LoVo (cell line): ENCODE measurements at regions not wholly inside any gene's neighbourhood (a gene's known extent, or its start where the extent isn't known, plus 50 kb on each side); places are given as distances from the start of the nearest gene placed in this dataset.
"Not testable (repeated sequence)": the region's sequence is repeated elsewhere in the genome, so short reads cannot be mapped to it uniquely, and the experiment has no call there.

ENCODE experiments used
- DNase-seq: peaks from one replicate; pipeline ENCODE4 v3.0.0-alpha.2; 2016; ENCODE audit warnings: low spot score

DNA sequence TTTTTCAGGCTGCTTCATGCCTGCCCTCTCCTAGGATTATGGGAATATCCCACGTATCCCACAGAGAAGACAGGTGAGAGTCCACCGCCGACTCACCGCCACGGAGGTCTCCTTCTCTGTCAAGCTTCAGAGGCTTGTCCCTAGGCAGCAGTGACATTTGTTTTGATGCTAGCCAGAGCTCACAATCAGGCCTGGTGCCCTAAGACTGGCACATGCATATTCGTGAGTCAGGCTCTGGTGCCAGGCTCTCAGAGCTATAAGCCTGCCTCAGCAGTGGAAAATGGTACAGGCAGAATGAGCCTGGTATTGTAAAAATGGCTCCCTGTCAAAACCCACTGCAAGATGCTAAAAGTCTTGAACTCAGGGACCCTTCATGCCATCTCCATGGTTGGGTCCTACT, 65.5 kb downstream of the RBMY1A1 start:
- DNase-seq, result no peak

DNA sequence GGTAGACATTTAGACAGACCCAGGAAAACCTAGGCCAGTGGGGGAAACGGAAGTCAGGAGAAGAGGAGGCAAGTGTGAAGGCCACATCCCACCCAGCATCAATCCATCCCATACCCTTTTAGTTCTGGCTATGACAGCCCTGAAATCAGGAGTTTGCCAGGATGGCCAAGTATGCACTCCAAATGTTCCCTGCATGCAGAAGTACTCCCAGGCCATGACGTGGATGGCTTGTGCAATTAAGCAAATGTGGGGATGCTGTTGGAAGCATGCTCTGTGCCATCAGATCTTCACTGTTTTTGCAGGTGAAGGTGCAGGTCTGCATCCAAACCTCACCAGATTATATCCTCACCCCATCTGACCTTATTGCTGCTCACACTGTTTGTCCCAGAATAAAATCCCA, 66.8 kb downstream of the RBMY1A1 start:
- no peak for DNase-seq

DNA sequence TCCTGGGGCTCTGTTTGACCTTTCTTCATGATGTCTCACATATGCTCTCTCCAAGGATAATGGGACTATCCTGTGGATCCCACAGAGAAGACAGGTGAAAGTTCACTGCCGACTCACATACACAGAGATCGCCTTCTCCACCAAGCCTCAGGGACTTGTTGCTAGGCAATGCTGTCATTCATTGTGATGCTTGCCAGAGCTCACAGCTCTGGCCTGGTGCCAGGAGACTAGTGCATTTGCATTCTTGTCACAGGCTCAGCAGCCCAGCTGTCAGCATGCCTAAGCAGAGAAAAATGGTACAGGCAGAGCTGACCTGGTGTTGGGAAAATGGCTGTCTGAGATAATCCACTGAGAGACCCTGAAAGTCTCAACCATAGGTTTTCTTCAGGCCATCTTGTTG, 67.9 kb downstream of the RBMY1A1 start:
- peak; percentile 7 for DNase-seq

DNA sequence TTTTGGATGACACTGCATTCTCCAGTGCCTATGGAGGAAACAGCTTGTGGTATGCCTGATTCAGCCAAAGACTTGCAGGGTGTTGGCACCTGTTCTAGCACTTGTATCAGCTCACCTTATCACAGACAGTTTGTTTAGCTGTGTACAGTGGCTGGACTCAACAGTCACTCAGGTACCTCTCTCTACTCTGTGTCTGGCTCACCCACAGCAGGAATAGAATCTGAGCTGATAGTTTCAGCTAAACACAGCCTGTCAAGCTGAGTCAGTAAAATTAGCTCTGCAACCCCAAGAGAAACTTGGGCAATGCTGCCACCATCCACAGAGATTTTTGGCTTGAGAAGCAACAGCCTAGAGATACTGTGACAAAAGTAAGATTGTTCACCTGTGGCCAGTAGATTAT, 101.5 kb downstream of the RBMY1A1 start:
- no peak for DNase-seq

DNA sequence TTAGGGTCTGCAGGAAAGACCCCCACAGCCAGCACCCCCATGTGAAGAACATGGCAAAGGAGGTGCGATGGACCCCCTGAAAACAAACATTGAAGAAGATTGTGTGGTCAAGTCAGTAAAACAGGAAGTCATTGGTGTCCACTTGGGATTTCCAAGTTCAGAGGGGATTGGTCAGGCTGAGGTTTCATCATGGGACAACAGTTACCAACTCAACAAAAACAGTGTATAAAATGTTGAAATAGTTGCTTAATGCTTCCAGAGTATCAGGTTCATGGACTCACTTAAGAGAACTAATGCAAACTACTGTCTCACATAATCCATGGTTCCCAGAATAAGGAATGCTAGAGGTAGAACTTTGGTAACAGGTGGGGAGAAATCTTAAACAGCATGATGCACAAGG, 115.8 kb downstream of the RBMY1A1 start:
- DNase-seq, result no peak

DNA sequence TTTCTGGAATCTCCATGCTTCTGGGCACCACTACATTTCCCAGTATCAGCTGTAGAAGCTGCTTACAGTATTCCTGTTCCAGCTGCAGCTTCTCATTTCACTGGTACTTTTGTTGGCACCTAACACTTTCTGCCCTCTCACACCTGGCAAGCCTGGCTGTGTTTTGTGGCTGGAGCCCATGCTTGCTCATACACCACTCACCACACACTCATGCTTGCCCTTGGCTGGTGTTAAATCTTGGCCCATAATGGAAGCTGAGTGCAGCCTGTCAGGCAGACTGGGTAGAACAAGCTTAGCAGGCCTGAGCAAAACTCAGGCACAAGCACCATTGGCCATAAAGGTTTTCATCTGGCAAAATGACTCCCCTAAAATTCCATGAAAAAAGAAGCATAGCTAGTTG, 124.4 kb downstream of the RBMY1A1 start:
- not testable (repeated sequence) for DNase-seq

DNA sequence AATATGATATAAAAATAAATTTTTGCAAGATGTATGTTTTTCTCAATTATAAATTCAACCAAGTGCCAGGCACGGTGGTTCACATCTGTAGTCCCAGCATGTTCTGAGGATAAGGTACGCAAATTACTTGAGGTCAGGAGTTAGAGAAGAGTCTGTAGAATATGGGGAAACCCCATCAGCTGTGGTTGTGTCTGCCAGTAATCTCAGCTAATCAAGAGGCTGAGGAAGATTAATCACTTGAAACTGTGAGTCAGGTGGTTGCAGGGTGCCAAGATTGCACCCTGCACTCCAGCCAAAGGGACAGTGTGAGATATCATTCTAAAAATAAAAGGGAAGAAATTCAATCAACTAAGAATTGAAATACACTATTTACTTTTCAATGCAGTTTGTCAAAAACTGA, 144.9 kb downstream of the RBMY1A1 start:
- DNase-seq, result not testable (repeated sequence)

DNA sequence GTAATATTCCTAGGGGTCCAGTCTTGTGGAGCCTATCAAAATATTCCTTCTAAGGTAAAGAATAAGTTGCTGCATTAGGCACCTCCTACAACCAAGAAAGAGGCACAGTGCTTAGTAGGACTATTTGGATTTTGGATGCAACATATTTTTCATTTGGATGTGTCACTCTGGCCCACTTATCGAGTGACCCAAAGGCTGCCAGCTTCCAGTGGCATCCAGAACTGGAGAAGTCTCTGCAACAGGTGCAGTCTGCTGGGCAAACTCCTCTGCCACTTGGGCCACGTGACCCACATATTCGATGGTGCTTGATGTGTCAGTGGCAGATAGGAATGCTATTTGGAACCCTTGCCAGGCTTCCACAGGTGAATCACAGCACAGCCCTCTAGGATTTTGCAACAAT, 151.7 kb downstream of the RBMY1A1 start:
- DNase-seq, result not testable (repeated sequence)

DNA sequence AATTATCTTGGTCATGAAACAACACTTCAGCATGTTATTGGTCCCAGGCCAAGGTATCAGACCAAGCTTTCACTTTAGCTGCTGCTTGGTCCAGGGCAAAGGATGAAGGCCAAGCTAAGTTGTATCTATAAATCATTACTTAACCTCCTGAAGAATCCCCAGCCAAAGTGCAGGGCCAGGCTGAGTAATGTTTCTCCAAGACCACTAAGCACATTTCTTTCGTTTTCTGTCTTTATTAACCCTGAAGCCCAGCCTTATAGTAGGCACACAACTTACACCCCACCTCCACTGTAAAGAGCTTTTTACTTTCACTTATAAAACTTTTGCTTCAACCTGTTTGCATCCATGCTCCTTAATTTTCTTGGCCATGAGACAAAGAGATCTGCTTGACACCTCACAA, 167.3 kb downstream of the RBMY1A1 start:
- not testable (repeated sequence) for DNase-seq

DNA sequence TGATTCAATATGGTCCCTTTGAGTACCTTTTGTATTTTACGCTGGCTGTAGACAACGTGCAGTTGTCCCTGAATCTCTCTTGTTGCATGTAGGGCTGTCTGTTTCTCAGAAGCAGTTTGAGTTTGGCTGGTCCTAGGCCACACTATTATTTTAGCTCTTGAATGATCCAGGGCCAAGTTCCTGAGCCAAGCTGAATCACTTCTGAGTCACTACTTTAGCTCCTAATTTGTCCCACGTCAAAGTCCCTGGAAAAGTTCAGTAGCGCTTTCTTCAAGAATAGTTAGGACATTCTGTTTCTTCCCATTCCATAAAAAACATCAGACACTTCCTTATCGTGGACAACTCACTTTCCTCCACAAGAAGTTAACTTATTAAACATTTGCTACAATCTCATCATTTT, 168.2 kb downstream of the RBMY1A1 start:
- peak; percentile 3 for DNase-seq

DNA sequence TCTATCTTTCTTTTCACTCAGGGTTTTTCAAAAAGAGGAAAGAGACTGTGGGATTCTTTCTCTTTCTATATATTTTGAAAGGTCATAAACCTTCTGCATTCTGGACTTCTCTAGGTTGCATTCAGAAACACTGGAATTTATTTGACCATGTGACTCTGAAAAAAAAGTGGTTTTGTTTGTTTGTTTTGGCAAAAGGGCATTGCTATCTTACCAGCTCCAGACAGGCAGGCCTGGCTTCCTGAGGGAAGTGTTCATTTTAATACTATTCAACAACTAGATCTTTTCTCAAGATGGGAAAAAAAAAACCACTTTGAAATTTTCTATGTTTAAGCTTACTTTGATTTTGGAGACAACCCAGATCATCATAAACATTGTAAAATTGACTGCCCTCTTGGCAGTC, 170.6 kb downstream of the RBMY1A1 start:
- peak; percentile 12 for DNase-seq

DNA sequence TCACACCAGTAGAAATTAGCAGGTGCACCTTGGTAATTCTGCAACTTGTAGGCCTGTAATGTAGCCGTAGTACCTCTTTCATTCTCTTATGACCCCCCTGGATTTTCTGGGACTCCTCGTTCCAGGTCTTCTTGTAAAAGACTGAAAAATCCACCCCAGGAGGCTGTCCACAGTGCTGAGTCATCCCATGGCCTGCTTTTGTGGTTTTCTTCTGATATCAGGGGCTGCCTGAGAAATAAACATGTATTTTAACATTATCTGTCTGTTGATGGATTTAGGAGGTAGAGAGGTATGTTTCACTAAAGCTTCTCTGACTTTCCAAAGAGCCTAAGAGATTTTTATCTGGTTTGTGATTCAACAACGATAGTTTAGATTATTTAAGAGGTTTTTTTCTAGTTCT, 171.9 kb downstream of the RBMY1A1 start:
- not testable (repeated sequence) for DNase-seq

DNA sequence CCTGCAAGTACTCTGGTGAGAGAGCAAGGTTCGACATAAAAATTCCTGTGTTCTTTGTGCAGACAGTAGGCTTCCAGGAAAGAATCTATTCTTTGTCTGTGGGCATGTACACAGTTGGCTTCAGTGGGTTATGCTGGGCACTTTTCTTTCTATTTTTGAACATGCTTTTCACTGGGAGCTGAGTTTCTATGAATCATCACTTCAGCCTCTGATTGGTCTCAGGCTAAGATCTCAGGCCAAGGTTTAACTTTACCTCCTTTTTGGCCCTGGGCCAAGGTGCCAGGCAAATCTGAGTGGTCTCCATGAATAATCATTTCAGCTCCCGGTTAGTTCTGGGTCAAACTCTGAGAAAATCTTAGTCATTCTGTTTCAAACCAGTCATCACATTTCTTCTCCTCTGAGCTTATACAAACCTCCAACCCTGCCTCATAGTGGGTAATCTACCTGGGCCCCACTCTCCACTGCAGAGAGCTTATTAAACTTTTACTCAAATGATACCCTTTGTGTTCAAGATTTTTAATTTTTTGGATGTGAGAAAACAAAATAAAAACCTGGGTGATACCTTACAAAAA, 158.8 kb downstream of the RBMY1D start:
- DNase-seq, result not testable (repeated sequence)

DNA sequence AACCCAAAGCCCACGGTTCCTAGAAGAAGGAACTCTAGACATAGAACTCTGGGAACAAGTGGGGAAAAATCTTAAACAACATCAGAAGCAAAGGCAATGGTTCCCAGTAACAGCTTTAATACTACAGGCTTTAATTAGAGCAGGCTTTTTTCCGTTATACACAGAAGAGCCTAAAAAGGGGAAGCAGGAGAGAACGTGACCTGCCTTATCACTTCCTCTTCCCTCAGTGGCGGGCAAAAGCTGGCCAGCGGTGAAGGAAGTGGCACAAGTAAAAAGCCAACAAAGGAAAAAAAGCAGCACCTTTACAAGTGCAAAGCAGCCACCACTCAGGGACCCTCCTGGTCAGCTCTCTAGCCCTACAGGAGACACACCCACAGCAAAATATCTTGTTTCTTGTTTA, 149.3 kb downstream of the RBMY1D start:
- not testable (repeated sequence) for DNase-seq

DNA sequence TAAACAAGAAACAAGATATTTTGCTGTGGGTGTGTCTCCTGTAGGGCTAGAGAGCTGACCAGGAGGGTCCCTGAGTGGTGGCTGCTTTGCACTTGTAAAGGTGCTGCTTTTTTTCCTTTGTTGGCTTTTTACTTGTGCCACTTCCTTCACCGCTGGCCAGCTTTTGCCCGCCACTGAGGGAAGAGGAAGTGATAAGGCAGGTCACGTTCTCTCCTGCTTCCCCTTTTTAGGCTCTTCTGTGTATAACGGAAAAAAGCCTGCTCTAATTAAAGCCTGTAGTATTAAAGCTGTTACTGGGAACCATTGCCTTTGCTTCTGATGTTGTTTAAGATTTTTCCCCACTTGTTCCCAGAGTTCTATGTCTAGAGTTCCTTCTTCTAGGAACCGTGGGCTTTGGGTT, 134.1 kb downstream of the RBMY1D start:
- not testable (repeated sequence) for DNase-seq

DNA sequence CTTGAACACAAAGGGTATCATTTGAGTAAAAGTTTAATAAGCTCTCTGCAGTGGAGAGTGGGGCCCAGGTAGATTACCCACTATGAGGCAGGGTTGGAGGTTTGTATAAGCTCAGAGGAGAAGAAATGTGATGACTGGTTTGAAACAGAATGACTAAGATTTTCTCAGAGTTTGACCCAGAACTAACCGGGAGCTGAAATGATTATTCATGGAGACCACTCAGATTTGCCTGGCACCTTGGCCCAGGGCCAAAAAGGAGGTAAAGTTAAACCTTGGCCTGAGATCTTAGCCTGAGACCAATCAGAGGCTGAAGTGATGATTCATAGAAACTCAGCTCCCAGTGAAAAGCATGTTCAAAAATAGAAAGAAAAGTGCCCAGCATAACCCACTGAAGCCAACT, 126.5 kb downstream of the RBMY1D start:
- not testable (repeated sequence) for DNase-seq

DNA sequence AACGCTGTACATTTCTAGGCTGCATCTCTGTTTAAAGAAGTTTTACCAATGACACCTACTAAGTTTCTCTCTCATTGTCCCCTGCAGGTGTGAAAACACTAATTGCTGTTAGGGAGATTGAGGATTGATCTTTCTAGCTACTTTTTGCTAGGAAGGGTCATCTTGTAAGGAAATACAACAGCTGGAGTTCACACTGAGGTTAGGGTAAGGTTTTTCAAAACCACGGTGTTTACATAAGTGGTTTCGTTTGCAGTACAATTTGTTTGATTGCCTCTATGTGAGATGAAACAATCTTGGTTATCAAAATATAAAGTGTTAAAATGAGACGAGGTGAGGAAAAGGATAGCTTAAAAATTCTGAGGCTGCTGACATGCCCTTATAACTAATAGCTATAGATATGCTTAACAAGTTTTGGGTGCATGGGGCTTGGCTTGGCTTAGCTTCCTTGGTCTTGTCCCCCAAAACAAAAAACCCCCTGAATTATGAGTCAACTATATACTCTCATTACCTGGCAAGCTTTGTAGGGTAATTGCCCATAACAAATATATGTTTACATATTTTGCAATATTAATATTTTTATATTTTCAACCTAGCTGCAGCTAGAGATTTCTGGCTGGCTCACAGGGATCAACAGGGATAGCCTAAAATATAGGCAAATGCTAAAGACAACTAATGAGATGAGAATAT, 112.0 kb downstream of the RBMY1D start:
- not testable (repeated sequence) for DNase-seq

DNA sequence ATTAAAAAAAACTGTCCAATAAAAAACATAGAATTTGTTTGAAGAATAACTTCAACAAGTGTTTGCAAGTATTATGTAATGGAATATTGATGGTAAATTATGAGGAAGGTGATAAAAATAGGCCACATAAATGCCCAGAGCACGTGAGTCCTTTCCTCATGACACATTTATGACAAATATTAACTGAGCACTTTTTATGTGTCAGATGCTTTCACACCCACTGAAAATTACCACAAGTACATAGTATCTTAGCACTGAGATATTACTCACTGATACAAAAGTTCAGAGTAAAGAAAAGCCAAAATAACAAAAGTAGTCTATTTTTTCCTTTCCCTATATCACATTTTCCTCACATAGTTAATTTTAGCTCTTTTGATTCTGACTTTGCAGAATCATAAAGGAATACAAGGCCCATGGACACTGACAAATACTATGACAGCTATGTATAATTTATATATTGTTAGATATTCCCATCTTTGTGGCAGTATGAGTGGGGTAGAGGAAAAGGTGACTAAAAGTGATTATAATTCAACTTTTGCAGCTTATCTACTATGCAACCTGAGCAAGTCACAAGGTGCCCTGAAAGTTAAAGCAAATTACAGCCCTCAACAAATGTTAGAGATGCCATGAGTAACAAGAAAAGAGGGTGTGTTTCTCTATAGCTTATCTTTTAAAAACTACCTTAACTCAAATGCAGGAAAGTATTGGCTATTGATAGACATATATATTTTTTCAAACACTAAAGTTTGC, 80.7 kb downstream of the RBMY1D start:
- DNase-seq, result no peak

DNA sequence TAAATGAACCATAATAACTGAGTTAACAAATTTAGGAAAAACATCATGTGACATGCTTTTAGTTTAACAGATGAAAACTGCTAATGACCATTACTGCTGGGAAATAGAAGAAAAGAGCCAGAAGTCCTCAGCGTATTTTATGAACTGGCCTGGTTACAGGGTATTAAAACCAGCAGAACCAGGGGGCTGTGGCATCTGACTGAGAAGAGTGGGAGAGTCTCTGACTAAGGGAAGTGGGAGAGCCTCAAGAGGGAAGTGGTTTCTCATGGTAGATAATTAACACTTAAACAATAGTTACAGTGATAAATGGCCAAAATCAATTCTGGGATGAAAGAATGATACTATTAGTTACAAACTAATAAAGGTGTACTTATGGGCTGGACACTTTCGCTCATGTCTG, 79.8 kb downstream of the RBMY1D start:
- DNase-seq, result no peak

DNA sequence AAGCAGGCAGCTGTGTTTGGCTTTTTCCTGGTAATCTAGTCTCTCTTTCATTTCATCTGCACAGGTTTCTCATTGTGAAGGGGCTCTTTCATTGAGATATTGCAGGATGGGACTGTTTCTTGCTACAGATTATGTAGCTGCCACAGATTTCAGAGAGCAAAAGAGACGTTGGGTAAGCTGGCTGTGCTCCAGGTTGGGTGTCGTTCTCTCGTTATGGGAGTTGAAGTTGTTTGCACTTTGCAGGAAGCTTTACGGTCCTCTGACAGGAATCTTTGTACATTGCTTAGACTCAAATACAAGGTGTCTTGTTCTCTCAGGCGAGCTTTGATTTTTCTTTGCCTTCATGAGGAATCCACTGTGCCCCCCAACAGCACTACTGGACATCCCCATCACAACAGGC, 72.4 kb downstream of the RBMY1D start:
- no peak for DNase-seq

DNA sequence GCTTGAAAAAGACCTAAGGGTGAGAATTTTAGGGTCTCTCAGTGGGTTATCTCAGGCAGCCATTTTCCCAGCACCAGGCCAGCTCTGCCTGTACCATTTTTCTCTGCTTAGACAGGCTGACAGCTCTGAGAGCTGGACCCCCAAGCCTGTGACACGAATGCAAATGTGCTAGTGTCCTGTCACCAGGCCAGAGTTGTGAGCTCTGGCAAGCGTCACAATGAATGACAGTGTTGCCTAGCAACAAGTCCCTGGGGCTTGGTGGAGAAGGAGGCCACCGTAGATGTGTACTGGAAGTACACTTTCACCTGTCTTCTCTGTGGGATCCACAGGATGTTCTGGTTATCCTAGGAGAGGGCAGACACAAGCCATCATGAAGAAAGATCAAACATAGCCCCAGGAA, 66.7 kb downstream of the RBMY1D start:
- no peak for DNase-seq
